ENCODE measurements at regions not wholly inside any gene's neighbourhood (a gene's known extent, or its start where the extent isn't known, plus 50 kb on each side); places are given as distances from the start of the nearest gene placed in this dataset.

DNA sequence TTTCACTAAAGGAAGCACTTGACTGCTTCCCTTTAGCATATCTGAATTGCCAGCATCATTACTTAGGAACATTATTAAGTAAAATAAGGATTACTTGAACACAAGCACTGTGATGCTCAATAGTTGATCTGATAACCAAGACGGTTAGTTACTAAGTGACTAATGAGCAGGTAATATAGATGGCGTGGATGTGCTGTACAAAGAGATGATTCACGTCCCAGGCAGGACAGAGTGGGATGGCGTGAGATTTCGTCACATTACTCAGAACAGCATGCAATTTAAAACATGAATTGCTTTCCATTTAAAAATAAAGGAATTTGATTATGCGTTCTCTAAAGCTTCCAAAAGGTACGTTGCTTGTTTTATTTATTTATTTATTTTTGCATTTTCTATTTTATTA is 240.0 kb upstream of the ARHGEF26 start:
- TF ChIP-seq, protein P1, sequence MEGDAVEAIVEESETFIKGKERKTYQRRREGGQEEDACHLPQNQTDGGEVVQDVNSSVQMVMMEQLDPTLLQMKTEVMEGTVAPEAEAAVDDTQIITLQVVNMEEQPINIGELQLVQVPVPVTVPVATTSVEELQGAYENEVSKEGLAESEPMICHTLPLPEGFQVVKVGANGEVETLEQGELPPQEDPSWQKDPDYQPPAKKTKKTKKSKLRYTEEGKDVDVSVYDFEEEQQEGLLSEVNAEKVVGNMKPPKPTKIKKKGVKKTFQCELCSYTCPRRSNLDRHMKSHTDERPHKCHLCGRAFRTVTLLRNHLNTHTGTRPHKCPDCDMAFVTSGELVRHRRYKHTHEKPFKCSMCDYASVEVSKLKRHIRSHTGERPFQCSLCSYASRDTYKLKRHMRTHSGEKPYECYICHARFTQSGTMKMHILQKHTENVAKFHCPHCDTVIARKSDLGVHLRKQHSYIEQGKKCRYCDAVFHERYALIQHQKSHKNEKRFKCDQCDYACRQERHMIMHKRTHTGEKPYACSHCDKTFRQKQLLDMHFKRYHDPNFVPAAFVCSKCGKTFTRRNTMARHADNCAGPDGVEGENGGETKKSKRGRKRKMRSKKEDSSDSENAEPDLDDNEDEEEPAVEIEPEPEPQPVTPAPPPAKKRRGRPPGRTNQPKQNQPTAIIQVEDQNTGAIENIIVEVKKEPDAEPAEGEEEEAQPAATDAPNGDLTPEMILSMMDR (IDR thresholded peaks at IDR 0.05; ENCODE audit: low read depth, low read length), result no peak
- no peak overlapping the region for H3K4me3 ChIP-seq (ENCODE audit: low read depth, low read length)

DNA sequence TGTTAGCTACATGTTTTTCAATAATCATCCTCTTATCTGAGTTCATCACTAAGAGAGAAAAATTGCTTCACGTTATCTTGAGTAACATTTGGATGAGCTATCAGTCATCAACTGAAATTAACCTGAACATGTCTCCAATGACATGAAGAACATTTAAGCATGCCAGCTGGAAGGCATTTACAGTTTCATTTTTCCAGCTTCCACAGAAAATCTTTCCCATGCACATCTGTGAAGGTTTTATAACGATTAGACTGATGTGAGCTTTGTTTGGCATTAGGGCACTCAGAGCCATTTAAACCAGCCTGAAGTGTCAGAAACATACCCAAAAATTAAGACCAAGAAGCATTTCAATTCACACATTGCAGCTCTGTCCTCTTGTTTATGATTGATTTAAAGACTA is 235.8 kb upstream of the ARHGEF26 start:
- H3K4me3 ChIP-seq (ENCODE audit: low read depth, low read length), result no peak overlapping the region
- TF ChIP-seq, protein P1 (IDR thresholded peaks at IDR 0.05; ENCODE audit: low read depth, low read length), result no peak

DNA sequence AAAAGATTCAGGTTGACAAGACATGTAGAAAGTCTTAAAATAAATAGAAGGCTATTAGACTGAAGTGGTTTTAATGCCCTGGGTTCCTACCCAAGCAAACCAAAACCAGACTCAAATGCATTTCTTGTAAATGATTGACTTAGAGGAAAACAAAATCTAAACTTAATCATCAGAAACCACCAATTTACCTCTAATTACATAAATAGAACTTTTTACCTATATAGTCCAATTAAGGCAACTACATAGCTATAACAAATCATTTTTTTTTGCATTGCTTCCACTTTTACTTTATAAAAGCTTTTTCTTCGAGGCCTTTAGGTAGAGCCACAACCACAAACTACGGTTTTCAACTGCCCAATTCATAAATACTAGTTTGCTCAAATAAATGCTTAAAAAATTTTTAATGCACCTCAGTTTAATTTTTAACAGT is 231.3 kb upstream of the ARHGEF26 start:
- TF ChIP-seq, protein P1 (IDR thresholded peaks at IDR 0.05; ENCODE audit: low read depth, low read length), result no peak
- H3K4me3 ChIP-seq (ENCODE audit: low read depth, low read length), result no peak overlapping the region

DNA sequence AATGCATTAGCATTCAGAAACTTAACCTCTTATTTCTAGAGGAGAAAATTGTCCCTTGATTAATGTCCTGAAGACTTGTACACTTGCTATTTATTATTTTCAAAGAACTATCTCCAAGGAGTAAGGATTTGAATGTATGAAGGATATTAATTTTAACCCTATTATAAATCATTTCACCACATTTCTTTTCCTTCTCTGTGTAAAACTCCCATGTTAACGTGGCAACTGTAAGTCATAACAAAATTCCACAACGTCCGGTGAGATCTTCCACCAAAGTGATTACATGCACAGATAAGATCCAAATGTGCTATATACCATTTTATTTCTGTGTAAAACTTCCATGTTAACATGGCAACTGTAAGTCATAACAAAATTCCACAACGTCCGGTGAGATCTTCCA is 229.1 kb upstream of the ARHGEF26 start:
- H3K4me3 ChIP-seq (ENCODE audit: low read depth, low read length), result no peak overlapping the region
- TF ChIP-seq, protein P1 (IDR thresholded peaks at IDR 0.05; ENCODE audit: low read depth, low read length), result no peak

DNA sequence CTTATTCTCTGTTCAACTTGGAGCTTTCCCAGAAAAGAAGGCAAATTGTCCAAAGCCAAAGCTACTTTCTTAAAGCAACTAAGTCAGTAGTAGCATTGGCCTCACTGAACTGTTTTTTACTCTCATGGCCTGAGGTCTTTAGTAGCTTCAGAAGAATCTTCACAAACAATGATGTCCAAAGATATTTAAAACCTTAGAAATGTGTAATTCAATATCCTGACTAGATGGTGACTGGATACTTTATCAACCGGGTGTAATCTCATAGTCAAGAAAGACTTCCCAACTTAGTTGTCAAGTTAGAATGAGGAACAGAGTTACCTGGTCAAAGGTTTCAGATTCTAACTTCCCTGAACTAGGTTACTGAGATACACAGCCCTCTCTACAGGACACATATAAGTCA is 226.3 kb upstream of the ARHGEF26 start:
- H3K4me3 ChIP-seq (ENCODE audit: low read depth, low read length), result no peak overlapping the region
- TF ChIP-seq, protein P1 (IDR thresholded peaks at IDR 0.05; ENCODE audit: low read depth, low read length), result no peak

DNA sequence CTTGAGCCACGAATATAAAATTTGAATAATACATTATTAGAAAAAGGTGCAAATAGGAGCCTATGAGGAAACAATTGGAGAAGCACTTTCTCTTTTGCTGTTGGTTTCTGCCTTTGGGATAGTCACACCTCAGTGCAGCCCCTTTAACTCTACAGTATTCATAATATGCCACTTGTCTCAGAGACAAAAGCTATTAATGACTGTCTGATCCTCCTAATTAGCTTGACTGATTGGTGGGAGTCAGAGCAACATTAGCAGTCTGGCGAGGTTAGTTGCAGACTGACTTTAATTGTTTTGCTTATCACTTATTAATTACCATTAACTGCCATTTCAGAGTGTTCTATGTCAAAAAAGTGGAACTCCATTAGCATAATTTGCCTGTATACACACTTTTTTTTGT is 225.0 kb upstream of the ARHGEF26 start:
- H3K4me3 ChIP-seq (ENCODE audit: low read depth, low read length), result no peak overlapping the region
- TF ChIP-seq, protein P1 (IDR thresholded peaks at IDR 0.05; ENCODE audit: low read depth, low read length), result no peak

DNA sequence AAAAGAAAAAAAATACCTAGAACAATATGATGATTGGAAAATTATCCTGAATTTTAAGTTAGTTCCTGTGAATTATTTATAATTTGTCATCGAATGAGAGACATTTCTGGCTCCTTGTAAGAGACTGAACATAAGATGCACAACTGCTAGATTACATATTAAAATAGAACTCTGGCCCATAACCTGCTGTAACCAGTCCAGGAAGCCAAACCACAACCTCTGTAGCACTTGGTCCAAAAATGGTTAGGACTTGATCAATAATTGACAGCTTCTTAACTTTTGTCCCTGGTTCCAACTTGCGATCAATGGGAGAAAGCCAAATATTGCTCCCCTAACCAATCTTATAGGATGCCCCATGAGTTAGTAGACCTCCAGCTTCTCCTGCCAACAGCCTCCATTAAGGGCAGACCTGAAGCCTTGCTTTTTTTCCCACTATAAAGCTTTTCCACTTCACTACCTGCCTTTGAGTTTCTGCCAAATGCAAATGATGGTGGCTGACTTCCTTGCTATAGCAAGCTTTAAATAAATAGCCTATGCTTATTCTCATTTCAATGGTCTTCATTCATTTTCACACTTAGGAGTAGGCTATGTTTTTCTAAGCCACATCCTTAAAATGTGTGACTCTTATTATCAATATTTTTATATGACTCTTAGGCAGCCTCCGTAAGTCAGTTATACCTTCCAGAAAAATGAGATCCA is 224.0 kb upstream of the ARHGEF26 start:
- no peak overlapping the region for H3K4me3 ChIP-seq (ENCODE audit: low read depth, low read length)
- TF ChIP-seq, protein P1 (IDR thresholded peaks at IDR 0.05; ENCODE audit: low read depth, low read length), result no peak
